DND-41 (cell line): ENCODE measurements at regions not wholly inside any gene's neighbourhood (a gene's known extent, or its start where the extent isn't known, plus 50 kb on each side); places are given as distances from the start of the nearest gene placed in this dataset.

Experiments
- EZH2 ChIP-seq: IDR thresholded peaks from 3 replicates; pipeline ENCODE4 v1.6.1; 2012; ENCODE audit warnings: borderline replicate concordance, low read depth, mild to moderate bottlenecking, moderate library complexity, low read length, inconsistent platforms; ENCODE audit not compliant: severe bottlenecking
- TF ChIP-seq, protein P1 (sequence below): IDR thresholded peaks from 2 replicates; pipeline ENCODE4 v1.5.1; 2012; ENCODE audit warnings: borderline replicate concordance, low read length, moderate library complexity, mild to moderate bottlenecking; ENCODE audit not compliant: poor library complexity, severe bottlenecking; ENCODE audit errors: extremely low read depth

GRCh38 chr4:137180349-137180748 lies 351.9 kb downstream of the PCDH18 start:
- TF ChIP-seq, protein P1, sequence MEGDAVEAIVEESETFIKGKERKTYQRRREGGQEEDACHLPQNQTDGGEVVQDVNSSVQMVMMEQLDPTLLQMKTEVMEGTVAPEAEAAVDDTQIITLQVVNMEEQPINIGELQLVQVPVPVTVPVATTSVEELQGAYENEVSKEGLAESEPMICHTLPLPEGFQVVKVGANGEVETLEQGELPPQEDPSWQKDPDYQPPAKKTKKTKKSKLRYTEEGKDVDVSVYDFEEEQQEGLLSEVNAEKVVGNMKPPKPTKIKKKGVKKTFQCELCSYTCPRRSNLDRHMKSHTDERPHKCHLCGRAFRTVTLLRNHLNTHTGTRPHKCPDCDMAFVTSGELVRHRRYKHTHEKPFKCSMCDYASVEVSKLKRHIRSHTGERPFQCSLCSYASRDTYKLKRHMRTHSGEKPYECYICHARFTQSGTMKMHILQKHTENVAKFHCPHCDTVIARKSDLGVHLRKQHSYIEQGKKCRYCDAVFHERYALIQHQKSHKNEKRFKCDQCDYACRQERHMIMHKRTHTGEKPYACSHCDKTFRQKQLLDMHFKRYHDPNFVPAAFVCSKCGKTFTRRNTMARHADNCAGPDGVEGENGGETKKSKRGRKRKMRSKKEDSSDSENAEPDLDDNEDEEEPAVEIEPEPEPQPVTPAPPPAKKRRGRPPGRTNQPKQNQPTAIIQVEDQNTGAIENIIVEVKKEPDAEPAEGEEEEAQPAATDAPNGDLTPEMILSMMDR, result no peak
- no peak for TF ChIP-seq EZH2
